Suprapubic skin (tissue), 3 donors: ENCODE measurements at regions not wholly inside any gene's neighbourhood (a gene's known extent, or its start where the extent isn't known, plus 50 kb on each side); places are given as distances from the start of the nearest gene placed in this dataset.

Experiments
- POLR2A ChIP-seq, 2 donors: fragments of 450-650 bp; IDR thresholded peaks; one replicate each; pipeline ENCODE4 v1.6.1; 2017; ENCODE audit warnings: antibody characterized with exemption in 2 of 2, mild to moderate bottlenecking in 2 of 2, moderate library complexity in 2 of 2
- TF ChIP-seq, protein P1 (sequence below), 2 donors: fragments of 200-600 bp in 1 of 2; fragments of 450-650 bp in 1 of 2; sonication (generic) in 1 of 2; IDR thresholded peaks; one replicate each; pipeline ENCODE4 v1.5.1; 2016 to 2019; ENCODE audit warnings: antibody characterized with exemption in 2 of 2, mild to moderate bottlenecking in 1 of 2, moderate library complexity in 1 of 2

DNA sequence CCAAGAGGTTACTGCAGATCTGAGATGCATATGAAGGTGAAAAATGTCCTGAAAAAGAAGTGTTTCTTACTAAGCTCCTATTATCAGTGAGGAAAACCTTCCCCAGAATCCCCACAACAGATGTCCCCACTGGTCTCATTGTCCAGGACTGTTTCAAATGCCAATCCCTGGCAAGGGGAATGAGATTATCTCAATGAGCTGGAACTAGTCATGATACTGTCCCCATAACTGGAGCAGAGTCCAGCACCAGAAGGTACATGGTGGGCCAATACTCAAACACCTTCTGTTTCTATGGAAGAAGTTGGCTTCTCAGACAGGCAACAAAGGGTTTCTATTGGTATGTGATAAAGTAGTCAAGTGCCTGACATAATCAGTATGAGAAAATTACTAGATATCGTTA, 221.1 kb upstream of the TLL1 start:
- no peak for TF ChIP-seq POLR2A (IDR thresholded peaks at IDR 0.05)
- TF ChIP-seq, protein P1, sequence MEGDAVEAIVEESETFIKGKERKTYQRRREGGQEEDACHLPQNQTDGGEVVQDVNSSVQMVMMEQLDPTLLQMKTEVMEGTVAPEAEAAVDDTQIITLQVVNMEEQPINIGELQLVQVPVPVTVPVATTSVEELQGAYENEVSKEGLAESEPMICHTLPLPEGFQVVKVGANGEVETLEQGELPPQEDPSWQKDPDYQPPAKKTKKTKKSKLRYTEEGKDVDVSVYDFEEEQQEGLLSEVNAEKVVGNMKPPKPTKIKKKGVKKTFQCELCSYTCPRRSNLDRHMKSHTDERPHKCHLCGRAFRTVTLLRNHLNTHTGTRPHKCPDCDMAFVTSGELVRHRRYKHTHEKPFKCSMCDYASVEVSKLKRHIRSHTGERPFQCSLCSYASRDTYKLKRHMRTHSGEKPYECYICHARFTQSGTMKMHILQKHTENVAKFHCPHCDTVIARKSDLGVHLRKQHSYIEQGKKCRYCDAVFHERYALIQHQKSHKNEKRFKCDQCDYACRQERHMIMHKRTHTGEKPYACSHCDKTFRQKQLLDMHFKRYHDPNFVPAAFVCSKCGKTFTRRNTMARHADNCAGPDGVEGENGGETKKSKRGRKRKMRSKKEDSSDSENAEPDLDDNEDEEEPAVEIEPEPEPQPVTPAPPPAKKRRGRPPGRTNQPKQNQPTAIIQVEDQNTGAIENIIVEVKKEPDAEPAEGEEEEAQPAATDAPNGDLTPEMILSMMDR (IDR thresholded peaks at IDR 0.05): no peak
